ENCODE measurements at regions not wholly inside any gene's neighbourhood (a gene's known extent, or its start where the extent isn't known, plus 50 kb on each side); places are given as distances from the start of the nearest gene placed in this dataset.
"Not testable (repeated sequence)": the region's sequence is repeated elsewhere in the genome, so short reads cannot be mapped to it uniquely, and the experiment has no call there.

DNA sequence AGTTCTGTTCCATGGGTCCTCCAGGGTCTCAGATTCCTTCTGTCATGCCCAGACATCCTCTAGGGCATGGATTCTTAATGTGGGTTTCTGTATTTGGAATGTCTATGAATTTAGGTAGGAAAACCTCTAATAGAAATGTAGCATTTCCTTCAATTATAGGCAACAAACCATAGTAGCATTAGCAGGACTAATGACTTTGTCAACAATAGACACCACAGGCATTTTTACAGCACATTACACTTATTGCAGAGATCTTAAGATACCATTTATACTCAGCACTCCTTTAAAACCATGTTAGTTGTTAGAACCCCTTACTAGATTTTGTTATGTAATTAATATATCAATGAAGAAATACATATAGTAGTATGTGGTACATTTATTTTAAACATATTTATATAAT is 77.8 kb upstream of the TBC1D5 start:
- Histone ChIP-seq H3K9me3 (ENCODE audit: control insufficient read depth, insufficient read depth, low read length) (no peaks in the 10 kb centered on the region; the same call in 1 of the 2 replicates), H3K36me3 (ENCODE audit: control insufficient read depth, insufficient read depth, low read length) (no peaks in the 10 kb centered on the region), H3K4me1 (ENCODE audit: control insufficient read depth, insufficient read depth, low read length) (no peaks in the 10 kb centered on the region), H3K4me3 (ENCODE audit: low read depth, low read length) (no peak overlapping the region), H3K27me3 (ENCODE audit: control insufficient read depth, insufficient read depth, low read length) (no peaks in the 10 kb centered on the region), H3K9ac (ENCODE audit: low read depth, low read length) (no peak overlapping the region), H3K27ac (ENCODE audit: low read depth, low read length) (no peak overlapping the region)

GRCh38 chr3:17817973-17818372 is 75.5 kb upstream of the TBC1D5 start:
- H3K4me3 ChIP-seq (ENCODE audit: low read depth, low read length); H3K9me3 ChIP-seq (ENCODE audit: control insufficient read depth, insufficient read depth, low read length); H3K9ac ChIP-seq (ENCODE audit: low read depth, low read length); H3K27me3 ChIP-seq (ENCODE audit: control insufficient read depth, insufficient read depth, low read length); H3K36me3 ChIP-seq (ENCODE audit: control insufficient read depth, insufficient read depth, low read length); H3K27ac ChIP-seq (ENCODE audit: low read depth, low read length); H3K4me1 ChIP-seq (ENCODE audit: control insufficient read depth, insufficient read depth, low read length): not testable (repeated sequence)

GRCh38 chr3:17817545-17817944 is 75.1 kb upstream of the TBC1D5 start:
- Histone ChIP-seq H3K9ac (ENCODE audit: low read depth, low read length) (no peak overlapping the region), H3K4me3 (ENCODE audit: low read depth, low read length) (no peak overlapping the region), H3K36me3 (ENCODE audit: control insufficient read depth, insufficient read depth, low read length) (no peaks in the 10 kb centered on the region), H3K4me1 (ENCODE audit: control insufficient read depth, insufficient read depth, low read length) (no peaks in the 10 kb centered on the region), H3K27me3 (ENCODE audit: control insufficient read depth, insufficient read depth, low read length) (no peaks in the 10 kb centered on the region), H3K9me3 (ENCODE audit: control insufficient read depth, insufficient read depth, low read length) (no peaks in the 10 kb centered on the region; the same call in 1 of the 2 replicates), H3K27ac (ENCODE audit: low read depth, low read length) (no peak overlapping the region)

DNA sequence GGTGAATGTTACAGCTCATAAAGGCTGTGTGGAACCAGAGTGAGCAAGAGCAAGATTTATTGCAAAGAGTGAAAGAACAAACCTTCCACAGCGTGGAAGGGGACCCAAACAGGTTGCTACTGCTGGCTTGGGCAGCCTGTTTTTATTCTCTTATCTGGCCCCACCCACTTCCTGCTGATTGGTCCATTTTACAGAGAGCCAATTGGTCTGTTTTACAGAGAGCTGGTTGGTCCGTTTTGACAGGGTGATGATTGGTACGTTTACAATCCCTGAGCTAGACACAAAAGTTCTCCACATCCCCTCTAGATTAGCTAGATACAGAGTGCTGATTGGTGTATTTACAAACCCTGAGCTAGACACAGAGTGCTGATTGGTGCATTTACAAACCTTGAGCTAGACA is 74.4 kb upstream of the TBC1D5 start:
- H3K36me3 ChIP-seq (ENCODE audit: control insufficient read depth, insufficient read depth, low read length); H3K27ac ChIP-seq (ENCODE audit: low read depth, low read length); H3K27me3 ChIP-seq (ENCODE audit: control insufficient read depth, insufficient read depth, low read length); H3K9me3 ChIP-seq (ENCODE audit: control insufficient read depth, insufficient read depth, low read length); H3K4me1 ChIP-seq (ENCODE audit: control insufficient read depth, insufficient read depth, low read length); H3K9ac ChIP-seq (ENCODE audit: low read depth, low read length); H3K4me3 ChIP-seq (ENCODE audit: low read depth, low read length): not testable (repeated sequence)

- H3K27ac ChIP-seq (ENCODE audit: low read depth, low read length); H3K9ac ChIP-seq (ENCODE audit: low read depth, low read length); H3K36me3 ChIP-seq (ENCODE audit: control insufficient read depth, insufficient read depth, low read length); H3K4me3 ChIP-seq (ENCODE audit: low read depth, low read length); H3K4me1 ChIP-seq (ENCODE audit: control insufficient read depth, insufficient read depth, low read length); H3K27me3 ChIP-seq (ENCODE audit: control insufficient read depth, insufficient read depth, low read length); H3K9me3 ChIP-seq (ENCODE audit: control insufficient read depth, insufficient read depth, low read length): not testable (repeated sequence)
These were observed 69.9 kb upstream of the TBC1D5 start for GRCh38 chr3:17812328-17812727.

DNA sequence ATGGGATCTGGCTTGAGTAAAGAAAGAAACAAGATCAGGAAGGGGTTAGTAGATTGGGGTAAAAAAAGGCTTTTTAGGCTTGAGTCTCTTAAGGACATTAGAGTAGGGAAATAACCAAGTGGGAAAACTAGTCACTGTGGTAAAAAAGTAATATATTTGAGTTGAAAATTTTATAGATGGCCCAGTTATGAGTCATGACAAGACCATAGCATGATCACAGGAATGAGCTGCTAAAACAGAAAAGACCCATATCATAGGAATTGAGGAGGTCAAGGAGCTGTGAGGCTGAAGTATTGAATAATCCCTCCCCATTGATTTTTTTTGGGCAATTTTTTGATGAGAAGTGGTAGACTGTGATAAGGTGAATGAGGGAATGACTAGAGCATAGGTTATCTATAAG is 69.2 kb upstream of the TBC1D5 start:
- Histone ChIP-seq H3K9me3 (ENCODE audit: control insufficient read depth, insufficient read depth, low read length) (no peaks in the 10 kb centered on the region), H3K27me3 (ENCODE audit: control insufficient read depth, insufficient read depth, low read length) (no peaks in the 10 kb centered on the region), H3K36me3 (ENCODE audit: control insufficient read depth, insufficient read depth, low read length) (no peaks in the 10 kb centered on the region), H3K4me3 (ENCODE audit: low read depth, low read length) (no peak overlapping the region), H3K9ac (ENCODE audit: low read depth, low read length) (no peak overlapping the region), H3K27ac (ENCODE audit: low read depth, low read length) (no peak overlapping the region), H3K4me1 (ENCODE audit: control insufficient read depth, insufficient read depth, low read length) (no peaks in the 10 kb centered on the region)

GRCh38 chr3:17810759-17811158 is 68.3 kb upstream of the TBC1D5 start:
- H3K27ac ChIP-seq (ENCODE audit: low read depth, low read length): no peak overlapping the region

DNA sequence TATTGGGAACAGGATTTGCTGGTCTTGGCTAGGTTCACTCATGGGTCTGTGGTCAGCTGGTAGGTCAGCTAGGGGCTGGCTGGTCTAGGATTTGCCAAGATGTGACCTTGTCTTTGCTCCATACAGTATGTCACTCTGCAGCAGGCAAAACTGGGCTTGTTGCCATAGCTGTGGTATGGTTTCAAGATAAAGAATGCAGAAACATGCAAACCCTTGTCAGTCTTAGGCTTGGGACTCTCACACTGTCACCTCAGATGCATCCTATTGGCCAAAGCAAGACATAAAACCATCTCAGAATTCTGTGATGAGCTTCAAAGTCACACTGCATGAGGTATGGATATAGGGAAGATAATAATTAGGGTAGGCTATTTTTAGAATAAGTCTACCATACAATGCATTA is 66.6 kb upstream of the TBC1D5 start:
- no peak overlapping the region for H3K9ac ChIP-seq (ENCODE audit: low read depth, low read length)
- no peak overlapping the region for H3K27ac ChIP-seq (ENCODE audit: low read depth, low read length)
- no peaks in the 10 kb centered on the region for H3K4me1 ChIP-seq (ENCODE audit: control insufficient read depth, insufficient read depth, low read length)
- H3K27me3 ChIP-seq (ENCODE audit: control insufficient read depth, insufficient read depth, low read length): no peaks in the 10 kb centered on the region
- H3K36me3 ChIP-seq (ENCODE audit: control insufficient read depth, insufficient read depth, low read length): no peaks in the 10 kb centered on the region
- H3K9me3 ChIP-seq (ENCODE audit: control insufficient read depth, insufficient read depth, low read length): no peaks in the 10 kb centered on the region
- H3K4me3 ChIP-seq (ENCODE audit: low read depth, low read length): no peak overlapping the region

More at GRCh38 chr3:17810759-17811158, 68.3 kb upstream of the TBC1D5 start:
- no peaks in the 10 kb centered on the region for H3K4me1 ChIP-seq (ENCODE audit: control insufficient read depth, insufficient read depth, low read length)
- no peak overlapping the region for H3K9ac ChIP-seq (ENCODE audit: low read depth, low read length)
- no peaks in the 10 kb centered on the region for H3K27me3 ChIP-seq (ENCODE audit: control insufficient read depth, insufficient read depth, low read length)
- no peak overlapping the region for H3K4me3 ChIP-seq (ENCODE audit: low read depth, low read length)
- no peaks in the 10 kb centered on the region for H3K36me3 ChIP-seq (ENCODE audit: control insufficient read depth, insufficient read depth, low read length)
- no peaks in the 10 kb centered on the region for H3K9me3 ChIP-seq (ENCODE audit: control insufficient read depth, insufficient read depth, low read length)

DNA sequence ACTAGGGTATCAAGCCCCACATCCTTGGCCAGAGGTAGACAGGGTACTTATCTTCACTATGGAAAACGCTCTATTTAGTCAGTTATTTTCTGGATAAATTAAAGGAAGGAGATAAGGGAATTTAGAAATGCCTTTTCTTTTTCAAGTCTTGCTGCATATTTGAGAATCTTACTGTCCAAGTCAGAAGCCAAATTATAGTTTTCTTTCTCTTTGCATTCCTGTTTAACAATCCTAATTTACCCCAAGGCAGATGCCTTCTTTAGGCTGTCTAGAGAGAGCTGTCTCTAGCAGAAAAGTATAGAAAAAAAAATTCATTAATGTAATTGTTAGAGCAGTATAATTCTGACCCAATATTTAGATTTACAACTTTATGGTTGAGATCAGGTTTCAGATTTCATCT is 64.4 kb upstream of the TBC1D5 start:
- Histone ChIP-seq H3K27ac (ENCODE audit: low read depth, low read length) (no peak overlapping the region), H3K4me3 (ENCODE audit: low read depth, low read length) (no peak overlapping the region), H3K4me1 (ENCODE audit: control insufficient read depth, insufficient read depth, low read length) (no peaks in the 10 kb centered on the region), H3K36me3 (ENCODE audit: control insufficient read depth, insufficient read depth, low read length) (no peaks in the 10 kb centered on the region), H3K27me3 (ENCODE audit: control insufficient read depth, insufficient read depth, low read length) (no peaks in the 10 kb centered on the region), H3K9ac (ENCODE audit: low read depth, low read length) (no peak overlapping the region), H3K9me3 (ENCODE audit: control insufficient read depth, insufficient read depth, low read length) (no peaks in the 10 kb centered on the region)

GRCh38 chr3:17806201-17806600 is 63.8 kb upstream of the TBC1D5 start:
- Histone ChIP-seq H3K36me3 (ENCODE audit: control insufficient read depth, insufficient read depth, low read length) (no peaks in the 10 kb centered on the region), H3K27me3 (ENCODE audit: control insufficient read depth, insufficient read depth, low read length) (no peaks in the 10 kb centered on the region), H3K27ac (ENCODE audit: low read depth, low read length) (no peak overlapping the region), H3K9me3 (ENCODE audit: control insufficient read depth, insufficient read depth, low read length) (no peaks in the 10 kb centered on the region), H3K4me3 (ENCODE audit: low read depth, low read length) (no peak overlapping the region), H3K9ac (ENCODE audit: low read depth, low read length) (no peak overlapping the region), H3K4me1 (ENCODE audit: control insufficient read depth, insufficient read depth, low read length) (no peaks in the 10 kb centered on the region)

DNA sequence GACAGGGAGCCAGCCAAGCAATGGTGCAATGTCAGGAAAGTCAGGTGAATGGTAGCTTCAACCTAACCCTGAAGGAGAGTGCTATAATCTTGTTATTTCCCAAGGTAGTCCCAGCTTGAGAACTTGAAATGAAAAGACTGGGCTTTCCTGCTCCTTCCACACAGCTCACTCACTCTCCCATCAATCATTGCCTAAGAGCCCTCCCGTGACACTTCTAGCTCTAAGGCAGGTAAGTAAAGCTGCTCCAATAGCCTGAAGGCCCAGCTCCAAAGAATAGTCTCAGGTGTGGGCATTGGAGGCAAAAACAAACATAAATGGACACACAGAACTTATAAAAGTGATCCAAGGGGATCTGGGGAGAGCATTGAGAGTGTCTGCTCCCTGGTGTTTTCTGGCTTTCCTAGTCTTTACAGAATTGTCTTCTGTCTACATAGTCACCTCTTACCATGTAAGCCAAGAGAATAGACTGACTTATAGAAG is 63.1 kb upstream of the TBC1D5 start:
- no peaks in the 10 kb centered on the region for H3K27me3 ChIP-seq (ENCODE audit: control insufficient read depth, insufficient read depth, low read length)
- H3K36me3 ChIP-seq (ENCODE audit: control insufficient read depth, insufficient read depth, low read length): no peaks in the 10 kb centered on the region
- no peak overlapping the region for H3K4me3 ChIP-seq (ENCODE audit: low read depth, low read length)
- no peaks in the 10 kb centered on the region for H3K9me3 ChIP-seq (ENCODE audit: control insufficient read depth, insufficient read depth, low read length)
- no peak overlapping the region for H3K27ac ChIP-seq (ENCODE audit: low read depth, low read length)
- H3K9ac ChIP-seq (ENCODE audit: low read depth, low read length): no peak overlapping the region
- no peaks in the 10 kb centered on the region for H3K4me1 ChIP-seq (ENCODE audit: control insufficient read depth, insufficient read depth, low read length)

GRCh38 chr3:17802950-17803349 is 60.5 kb upstream of the TBC1D5 start:
- no peaks in the 10 kb centered on the region for H3K4me1 ChIP-seq (ENCODE audit: control insufficient read depth, insufficient read depth, low read length)

More at GRCh38 chr3:17802950-17803349, 60.5 kb upstream of the TBC1D5 start:
- H3K4me3 ChIP-seq (ENCODE audit: low read depth, low read length): no peak overlapping the region
- no peak overlapping the region for H3K27ac ChIP-seq (ENCODE audit: low read depth, low read length)
- H3K36me3 ChIP-seq (ENCODE audit: control insufficient read depth, insufficient read depth, low read length): no peaks in the 10 kb centered on the region
- no peak overlapping the region for H3K9ac ChIP-seq (ENCODE audit: low read depth, low read length)
- no peaks in the 10 kb centered on the region for H3K9me3 ChIP-seq (ENCODE audit: control insufficient read depth, insufficient read depth, low read length)
- H3K27me3 ChIP-seq (ENCODE audit: control insufficient read depth, insufficient read depth, low read length): no peaks in the 10 kb centered on the region

Data from HUES48 (cell line).